ENCODE measurements at regions not wholly inside any gene's neighbourhood (a gene's known extent, or its start where the extent isn't known, plus 50 kb on each side); places are given as distances from the start of the nearest gene placed in this dataset.
"Not testable (repeated sequence)": the region's sequence is repeated elsewhere in the genome, so short reads cannot be mapped to it uniquely, and the experiment has no call there.

- no peaks in the 10 kb centered on the region for H3K27me3 Mint-ChIP-seq (ENCODE audit: low read depth)
- H3K4me3 Mint-ChIP-seq, result no peak overlapping the region
- no peaks in the 10 kb centered on the region for H3K4me1 Mint-ChIP-seq (ENCODE audit: low read depth)
- no peak for DNase-seq (ENCODE audit: low spot score)
- H3K9me3 Mint-ChIP-seq, result no peaks in the 10 kb centered on the region
- no peak overlapping the region for H3K27ac Mint-ChIP-seq
- no peaks in the 10 kb centered on the region for H3K36me3 Mint-ChIP-seq (ENCODE audit: low read depth)
Observed at GRCh38 chr12:74728006-74728405, 190.4 kb downstream of the ATXN7L3B start.

- Mint-ChIP-seq H3K27ac (no peak overlapping the region), H3K36me3 (ENCODE audit: low read depth) (no peaks in the 10 kb centered on the region), H3K27me3 (ENCODE audit: low read depth) (no peaks in the 10 kb centered on the region), H3K4me1 (ENCODE audit: low read depth) (no peaks in the 10 kb centered on the region), H3K4me3 (no peak overlapping the region), H3K9me3 (no peaks in the 10 kb centered on the region)
- DNase-seq (ENCODE audit: low spot score), result no peak
Observed at GRCh38 chr12:74732164-74732784, 194.6 kb downstream of the ATXN7L3B start.

DNA sequence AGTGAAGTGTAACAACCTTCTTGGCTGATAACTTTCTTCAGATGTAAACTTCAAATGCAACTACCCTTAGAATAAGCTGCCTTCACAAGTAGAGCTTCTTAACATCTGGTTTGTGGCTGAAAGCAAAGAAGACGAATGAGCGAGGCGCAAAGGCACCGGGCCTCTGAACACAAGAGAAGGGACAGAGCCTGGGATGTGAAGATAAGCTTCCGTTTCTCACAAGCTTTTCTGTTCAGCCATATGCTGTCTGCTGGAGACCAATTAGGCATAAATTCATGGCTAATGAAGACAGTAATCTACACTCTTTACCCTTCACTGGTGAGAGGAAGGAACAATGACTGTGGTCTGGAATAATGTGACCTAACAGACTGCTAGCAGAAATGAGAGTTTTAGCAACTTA, 195.2 kb downstream of the ATXN7L3B start:
- Mint-ChIP-seq H3K9me3 (no peaks in the 10 kb centered on the region), H3K36me3 (ENCODE audit: low read depth) (no peaks in the 10 kb centered on the region), H3K27ac (no peak overlapping the region), H3K27me3 (ENCODE audit: low read depth) (no peaks in the 10 kb centered on the region), H3K4me3 (no peak overlapping the region), H3K4me1 (ENCODE audit: low read depth) (no peaks in the 10 kb centered on the region)
- no peak for DNase-seq (ENCODE audit: low spot score)

GRCh38 chr12:74741112-74741511, 203.5 kb downstream of the ATXN7L3B start:
- Mint-ChIP-seq H3K27ac (no peak overlapping the region), H3K36me3 (ENCODE audit: low read depth) (no peaks in the 10 kb centered on the region), H3K4me3 (no peak overlapping the region), H3K27me3 (ENCODE audit: low read depth) (no peaks in the 10 kb centered on the region), H3K9me3 (no peaks in the 10 kb centered on the region), H3K4me1 (ENCODE audit: low read depth) (no peaks in the 10 kb centered on the region)
- no peak for DNase-seq (ENCODE audit: low spot score)

DNA sequence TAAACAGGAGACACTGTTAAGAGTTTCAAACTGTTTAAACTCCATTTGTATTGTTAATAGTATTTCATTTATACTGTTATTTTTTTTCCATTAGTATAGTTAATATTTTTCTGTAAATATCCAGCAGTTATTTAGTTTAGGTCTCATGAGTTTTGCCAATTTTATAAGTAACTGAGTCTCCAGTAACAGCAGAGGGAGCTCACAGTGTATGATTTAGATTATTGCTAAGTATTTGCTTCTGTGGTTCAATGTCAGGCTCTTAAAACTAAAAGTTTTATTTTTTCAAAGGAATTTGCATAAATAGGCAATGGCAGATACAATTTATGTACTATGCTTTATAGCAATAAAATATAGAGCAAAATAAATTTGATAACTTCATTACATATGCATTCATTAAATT, 209.7 kb downstream of the ATXN7L3B start:
- Mint-ChIP-seq H3K9me3 (no peaks in the 10 kb centered on the region), H3K27ac (no peak overlapping the region), H3K4me3 (no peak overlapping the region), H3K4me1 (ENCODE audit: low read depth) (no peaks in the 10 kb centered on the region), H3K27me3 (ENCODE audit: low read depth) (no peaks in the 10 kb centered on the region), H3K36me3 (ENCODE audit: low read depth) (no peaks in the 10 kb centered on the region)
- no peak for DNase-seq (ENCODE audit: low spot score)

DNA sequence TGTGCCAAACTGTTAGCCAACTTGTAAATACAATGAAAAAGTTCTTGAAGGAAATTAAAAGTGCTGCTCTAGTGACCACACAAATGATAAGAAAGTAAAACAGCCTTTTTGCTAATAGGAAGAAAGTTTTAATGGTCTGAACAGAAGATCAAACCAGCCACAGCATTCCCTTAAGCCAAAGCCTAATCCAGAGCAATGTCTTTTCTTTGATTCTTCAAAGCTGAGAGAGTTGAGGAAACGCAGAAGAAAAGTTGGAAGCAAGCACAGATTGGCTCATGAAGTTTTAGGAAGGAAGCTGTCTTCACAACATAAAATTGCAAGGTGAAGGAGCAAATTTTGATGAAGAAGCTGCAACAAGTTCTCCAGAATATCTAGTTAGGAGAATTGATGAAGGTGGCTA, 213.8 kb downstream of the ATXN7L3B start:
- no peaks in the 10 kb centered on the region for H3K4me1 Mint-ChIP-seq (ENCODE audit: low read depth)
- H3K27me3 Mint-ChIP-seq (ENCODE audit: low read depth), result no peaks in the 10 kb centered on the region
- no peak overlapping the region for H3K27ac Mint-ChIP-seq
- H3K4me3 Mint-ChIP-seq, result no peak overlapping the region
- no peaks in the 10 kb centered on the region for H3K36me3 Mint-ChIP-seq (ENCODE audit: low read depth)
- no peak for DNase-seq (ENCODE audit: low spot score)
- no peaks in the 10 kb centered on the region for H3K9me3 Mint-ChIP-seq

DNA sequence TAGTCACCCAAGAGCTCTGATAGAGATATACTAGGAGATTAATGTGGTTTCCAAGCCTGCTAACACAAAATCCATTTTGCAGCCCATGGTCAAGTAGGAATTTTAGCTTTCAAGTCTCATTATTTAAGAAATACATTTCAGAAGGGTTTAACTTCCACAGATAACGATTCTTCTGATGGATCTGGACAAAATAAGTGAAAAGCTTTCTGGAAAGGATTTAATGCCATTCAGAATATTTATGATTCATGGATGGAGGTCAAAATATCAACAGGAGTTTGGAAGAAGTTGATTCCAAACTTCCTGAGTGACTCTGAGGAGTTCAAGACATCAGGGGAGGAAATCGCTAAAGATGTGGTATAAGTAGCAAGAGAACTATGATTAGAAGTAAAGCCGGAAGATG, 214.6 kb downstream of the ATXN7L3B start:
- no peaks in the 10 kb centered on the region for H3K4me1 Mint-ChIP-seq (ENCODE audit: low read depth)
- no peak overlapping the region for H3K4me3 Mint-ChIP-seq
- DNase-seq (ENCODE audit: low spot score), result no peak
- no peaks in the 10 kb centered on the region for H3K27me3 Mint-ChIP-seq (ENCODE audit: low read depth)
- H3K9me3 Mint-ChIP-seq, result no peaks in the 10 kb centered on the region
- no peaks in the 10 kb centered on the region for H3K36me3 Mint-ChIP-seq (ENCODE audit: low read depth)
- H3K27ac Mint-ChIP-seq, result no peak overlapping the region

GRCh38 chr12:74770552-74770951, 232.9 kb downstream of the ATXN7L3B start:
- Mint-ChIP-seq H3K9me3 (no peaks in the 10 kb centered on the region), H3K4me3 (no peak overlapping the region), H3K27me3 (ENCODE audit: low read depth) (no peaks in the 10 kb centered on the region), H3K27ac (no peak overlapping the region), H3K36me3 (ENCODE audit: low read depth) (no peaks in the 10 kb centered on the region), H3K4me1 (ENCODE audit: low read depth) (no peaks in the 10 kb centered on the region)
- DNase-seq (ENCODE audit: low spot score), result no peak

DNA sequence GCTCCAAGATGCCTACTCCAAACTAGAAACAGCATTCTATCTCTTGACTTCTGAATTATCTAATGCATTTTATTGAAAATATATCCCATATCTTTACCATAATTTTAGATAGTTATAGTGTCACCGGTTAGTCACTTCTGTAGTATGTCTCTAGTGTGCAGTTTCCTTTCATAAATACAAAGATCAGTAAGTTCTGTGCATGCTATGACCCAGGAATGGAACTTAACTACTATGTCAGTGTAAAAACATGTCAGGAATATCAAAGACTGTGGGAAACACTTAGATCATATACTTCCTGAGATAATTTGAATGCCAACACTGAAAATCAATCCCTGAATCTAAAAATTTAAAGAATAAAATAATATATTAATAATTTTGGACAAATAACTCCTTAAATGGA, 237.6 kb downstream of the ATXN7L3B start:
- no peak for DNase-seq (ENCODE audit: low spot score)
- no peaks in the 10 kb centered on the region for H3K4me1 Mint-ChIP-seq (ENCODE audit: low read depth)
- no peak overlapping the region for H3K4me3 Mint-ChIP-seq
- H3K27ac Mint-ChIP-seq, result no peak overlapping the region
- H3K36me3 Mint-ChIP-seq (ENCODE audit: low read depth), result no peaks in the 10 kb centered on the region
- no peaks in the 10 kb centered on the region for H3K9me3 Mint-ChIP-seq
- H3K27me3 Mint-ChIP-seq (ENCODE audit: low read depth), result no peaks in the 10 kb centered on the region

GRCh38 chr12:74776378-74776777, 238.7 kb downstream of the ATXN7L3B start:
- no peaks in the 10 kb centered on the region for H3K9me3 Mint-ChIP-seq
- no peaks in the 10 kb centered on the region for H3K27me3 Mint-ChIP-seq (ENCODE audit: low read depth)
- no peak overlapping the region for H3K27ac Mint-ChIP-seq
- H3K36me3 Mint-ChIP-seq (ENCODE audit: low read depth), result no peaks in the 10 kb centered on the region
- no peak for DNase-seq (ENCODE audit: low spot score)
- no peak overlapping the region for H3K4me3 Mint-ChIP-seq
- no peaks in the 10 kb centered on the region for H3K4me1 Mint-ChIP-seq (ENCODE audit: low read depth)

DNA sequence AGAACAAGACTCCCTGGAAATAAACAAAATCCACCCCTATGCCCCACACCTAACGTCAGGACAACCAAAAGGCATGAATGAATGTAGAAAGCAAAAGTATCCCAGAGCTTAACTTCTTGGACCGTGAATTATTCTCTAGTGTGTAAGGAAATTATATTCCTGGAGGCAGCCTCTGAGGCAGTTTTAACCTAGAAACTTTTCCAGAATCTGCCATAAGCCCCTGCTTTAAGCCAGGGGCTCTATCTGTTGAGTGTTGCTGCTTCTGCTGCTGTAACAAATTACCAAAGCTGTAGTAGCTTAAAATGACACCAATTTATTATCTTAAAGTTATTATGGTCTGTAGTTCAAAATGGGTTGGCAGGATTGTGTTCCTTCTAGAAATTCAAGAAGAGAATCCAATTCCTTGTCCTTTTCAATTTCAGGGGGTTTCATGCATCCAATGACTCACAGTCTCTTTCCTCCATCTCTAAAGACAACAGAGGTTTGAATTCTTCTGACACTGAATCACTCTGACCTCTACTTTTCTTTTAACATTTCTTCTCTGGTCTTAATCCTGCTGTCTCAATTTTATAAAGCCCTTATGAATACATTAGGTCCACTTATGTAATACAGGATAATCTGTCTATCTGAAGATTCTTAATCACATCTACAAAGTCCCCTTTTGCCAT, 242.7 kb downstream of the ATXN7L3B start:
- Mint-ChIP-seq H3K4me3 (no peak overlapping the region), H3K27me3 (ENCODE audit: low read depth) (no peaks in the 10 kb centered on the region), H3K27ac (no peak overlapping the region), H3K9me3 (no peaks in the 10 kb centered on the region), H3K36me3 (ENCODE audit: low read depth) (no peaks in the 10 kb centered on the region), H3K4me1 (ENCODE audit: low read depth) (no peaks in the 10 kb centered on the region)
- no peak for DNase-seq (ENCODE audit: low spot score)

- not testable (repeated sequence) for H3K4me3 Mint-ChIP-seq; H3K4me1 Mint-ChIP-seq (ENCODE audit: low read depth); H3K9me3 Mint-ChIP-seq; H3K27ac Mint-ChIP-seq; H3K27me3 Mint-ChIP-seq (ENCODE audit: low read depth); DNase-seq (ENCODE audit: low spot score); H3K36me3 Mint-ChIP-seq (ENCODE audit: low read depth)
Observed at GRCh38 chr12:74780850-74781241, 243.2 kb downstream of the ATXN7L3B start.

DNA sequence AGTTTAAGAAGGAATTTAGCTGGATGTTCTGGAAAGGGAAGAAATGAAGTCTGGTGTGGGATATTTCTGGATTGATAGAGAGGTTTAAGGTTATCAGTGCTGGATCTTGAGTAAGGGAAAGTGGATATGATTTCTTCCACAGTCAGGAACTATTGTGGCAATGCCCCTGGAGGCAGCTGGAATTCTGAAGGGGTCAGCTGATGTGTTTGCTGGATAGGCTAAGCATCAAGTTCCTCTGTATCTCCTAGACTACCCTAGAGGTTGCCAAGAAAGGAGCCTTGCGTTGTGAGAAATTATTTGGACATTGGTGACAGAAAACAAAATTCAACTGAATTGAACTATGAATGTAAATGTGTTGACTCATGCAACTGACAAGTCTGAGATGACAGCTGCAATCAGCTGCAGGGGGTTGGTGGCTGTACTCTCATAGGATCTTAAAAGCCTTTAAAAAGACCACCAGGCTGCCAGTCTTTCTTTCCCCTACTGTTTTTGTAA, 244.4 kb downstream of the ATXN7L3B start:
- H3K9me3 Mint-ChIP-seq, result no peaks in the 10 kb centered on the region
- no peaks in the 10 kb centered on the region for H3K4me1 Mint-ChIP-seq (ENCODE audit: low read depth)
- no peak overlapping the region for H3K4me3 Mint-ChIP-seq
- no peaks in the 10 kb centered on the region for H3K36me3 Mint-ChIP-seq (ENCODE audit: low read depth)
- H3K27me3 Mint-ChIP-seq (ENCODE audit: low read depth), result no peaks in the 10 kb centered on the region
- no peak overlapping the region for H3K27ac Mint-ChIP-seq
- no peak for DNase-seq (ENCODE audit: low spot score)

GRCh38 chr12:74790931-74791330, 253.3 kb downstream of the ATXN7L3B start:
- Mint-ChIP-seq H3K27me3 (ENCODE audit: low read depth) (no peaks in the 10 kb centered on the region), H3K36me3 (ENCODE audit: low read depth) (no peaks in the 10 kb centered on the region), H3K9me3 (no peaks in the 10 kb centered on the region), H3K27ac (no peak overlapping the region), H3K4me1 (ENCODE audit: low read depth) (no peaks in the 10 kb centered on the region), H3K4me3 (no peak overlapping the region)
- DNase-seq (ENCODE audit: low spot score), result no peak

DNA sequence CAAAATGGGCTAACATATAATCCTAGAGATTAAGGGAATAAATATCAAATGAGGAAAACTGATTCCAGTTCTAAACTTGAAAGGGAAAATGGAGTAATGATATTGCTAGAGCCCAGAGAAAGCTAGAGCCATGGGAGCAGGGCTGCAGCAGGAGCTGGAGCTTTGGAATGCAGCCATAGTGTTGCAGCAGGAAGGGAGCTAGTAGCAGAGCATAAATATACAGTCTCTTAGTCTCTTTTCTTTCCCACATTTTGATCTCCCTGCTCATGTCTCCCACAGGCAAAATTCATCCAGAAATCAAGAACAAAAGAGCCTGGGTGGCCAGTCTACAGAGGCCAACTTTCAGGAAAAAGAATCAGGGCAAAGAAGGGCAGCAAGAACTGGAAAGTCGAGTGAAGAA, 253.7 kb downstream of the ATXN7L3B start:
- Mint-ChIP-seq H3K27ac (no peak overlapping the region), H3K4me3 (no peak overlapping the region), H3K27me3 (ENCODE audit: low read depth) (no peaks in the 10 kb centered on the region), H3K9me3 (no peaks in the 10 kb centered on the region), H3K36me3 (ENCODE audit: low read depth) (no peaks in the 10 kb centered on the region), H3K4me1 (ENCODE audit: low read depth) (no peaks in the 10 kb centered on the region)
- DNase-seq (ENCODE audit: low spot score), result no peak

Measured in T-helper 2 cell treated with Interferon-gamma antibody and Interleukin-4, amounts not matched to agents 5 μg/mL and 100 μg/mL, for 36 hours (primary cell).